ENCODE measurements at regions not wholly inside any gene's neighbourhood (a gene's known extent, or its start where the extent isn't known, plus 50 kb on each side); places are given as distances from the start of the nearest gene placed in this dataset.

- H3K27ac ChIP-seq, result no peak overlapping the region
- TF ChIP-seq ZFX (IDR thresholded peaks at IDR 0.05; ENCODE audit: borderline replicate concordance), result no peak
- no peak for TF ChIP-seq CTCF (IDR thresholded peaks at IDR 0.05)
Observed at GRCh38 chr18:64273724-64274123, 124.8 kb upstream of the LINC00305 start.

- TF ChIP-seq CTCF (IDR thresholded peaks at IDR 0.05) (no peak), ZFX (IDR thresholded peaks at IDR 0.05; ENCODE audit: borderline replicate concordance) (no peak)
- no peak overlapping the region for H3K27ac ChIP-seq
Observed at GRCh38 chr18:64271975-64272659, 123.2 kb upstream of the LINC00305 start.

- no peak overlapping the region for H3K27ac ChIP-seq
- TF ChIP-seq ZFX (IDR thresholded peaks at IDR 0.05; ENCODE audit: borderline replicate concordance) (no peak), CTCF (IDR thresholded peaks at IDR 0.05) (no peak)
Observed at GRCh38 chr18:64271246-64271645, 122.4 kb upstream of the LINC00305 start.

- H3K27ac ChIP-seq, result no peak overlapping the region
- TF ChIP-seq CTCF (IDR thresholded peaks at IDR 0.05) (no peak), ZFX (IDR thresholded peaks at IDR 0.05; ENCODE audit: borderline replicate concordance) (no peak)
Observed at GRCh38 chr18:64270608-64271007, 121.7 kb upstream of the LINC00305 start.

GRCh38 chr18:64270121-64270520 is 121.2 kb upstream of the LINC00305 start:
- no peak overlapping the region for H3K27ac ChIP-seq
- TF ChIP-seq CTCF (IDR thresholded peaks at IDR 0.05), result no peak
- TF ChIP-seq ZFX (IDR thresholded peaks at IDR 0.05; ENCODE audit: borderline replicate concordance), result no peak

GRCh38 chr18:64264171-64264570 is 115.3 kb upstream of the LINC00305 start:
- TF ChIP-seq CTCF (IDR thresholded peaks at IDR 0.05), result no peak
- no peak for TF ChIP-seq ZFX (IDR thresholded peaks at IDR 0.05; ENCODE audit: borderline replicate concordance)
- no peak overlapping the region for H3K27ac ChIP-seq

- no peak overlapping the region for H3K27ac ChIP-seq
- TF ChIP-seq ZFX (IDR thresholded peaks at IDR 0.05; ENCODE audit: borderline replicate concordance), result no peak
- TF ChIP-seq CTCF (IDR thresholded peaks at IDR 0.05), result no peak
Observed at GRCh38 chr18:64260810-64261209, 111.9 kb upstream of the LINC00305 start.

All from 22Rv1 (cell line).